GM12878 (cell line): ENCODE measurements at regions not wholly inside any gene's neighbourhood (a gene's known extent, or its start where the extent isn't known, plus 50 kb on each side); places are given as distances from the start of the nearest gene placed in this dataset.

Experiments
- JUND ChIP-seq: IDR thresholded peaks from 2 replicates; pipeline ENCODE4 v1.6.1; 2012; ENCODE audit warnings: low read depth, mild to moderate bottlenecking, low read length, improper control_type of control experiment, moderate library complexity
- MYB ChIP-seq: fragments of 150-350 bp; IDR thresholded peaks from 2 replicates; pipeline ENCODE4 v1.6.1; 2014; ENCODE audit warnings: mild to moderate bottlenecking, low read depth, low read length, borderline replicate concordance
- MYC ChIP-seq: IDR thresholded peaks from 2 replicates; pipeline ENCODE4 v1.6.1; 2011; ENCODE audit warnings: mild to moderate bottlenecking, low read length, moderate library complexity, inconsistent platforms; ENCODE audit not compliant: insufficient read depth, insufficient replicate concordance, insufficient read length, severe bottlenecking
- PML ChIP-seq: IDR thresholded peaks from 2 replicates; pipeline ENCODE4 v1.6.1; 2012; ENCODE audit warnings: low read length, inconsistent platforms
- POLR2A ChIP-seq: IDR thresholded peaks from 2 replicates; pipeline ENCODE4 v1.6.1; 2011; ENCODE audit warnings: low read depth, mild to moderate bottlenecking, low read length
- YY1 ChIP-seq: IDR thresholded peaks from 2 replicates; pipeline ENCODE4 v1.6.1; 2011; ENCODE audit warnings: low read depth, mild to moderate bottlenecking, low read length

DNA sequence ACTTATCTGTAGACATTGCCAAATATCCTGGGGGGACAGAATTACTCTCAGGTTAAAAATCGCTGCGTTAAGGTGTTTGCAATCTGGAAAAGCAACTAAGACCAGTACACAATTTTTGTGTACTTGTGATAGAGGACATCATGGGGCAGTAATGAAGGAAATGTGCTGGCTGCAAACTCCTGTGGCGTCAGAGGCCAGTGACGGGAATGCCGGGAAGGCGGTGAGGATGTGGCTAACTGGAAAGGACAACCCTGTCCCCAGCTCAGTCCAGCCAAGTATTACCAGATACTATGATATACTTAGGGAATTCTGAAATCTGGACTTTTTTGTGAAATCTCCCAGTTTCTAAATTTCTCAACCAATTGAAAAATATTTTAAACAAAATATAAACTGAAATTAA lies 103.1 kb upstream of the NANOS1 start:
- TF ChIP-seq PML, result no peak
- no peak for TF ChIP-seq MYB
- TF ChIP-seq JUND, result no peak
- no peak for TF ChIP-seq POLR2A
- TF ChIP-seq YY1, result no peak
- no peak for TF ChIP-seq MYC
